ENCODE measurements at regions not wholly inside any gene's neighbourhood (a gene's known extent, or its start where the extent isn't known, plus 50 kb on each side); places are given as distances from the start of the nearest gene placed in this dataset.

- TF ChIP-seq, protein P1, sequence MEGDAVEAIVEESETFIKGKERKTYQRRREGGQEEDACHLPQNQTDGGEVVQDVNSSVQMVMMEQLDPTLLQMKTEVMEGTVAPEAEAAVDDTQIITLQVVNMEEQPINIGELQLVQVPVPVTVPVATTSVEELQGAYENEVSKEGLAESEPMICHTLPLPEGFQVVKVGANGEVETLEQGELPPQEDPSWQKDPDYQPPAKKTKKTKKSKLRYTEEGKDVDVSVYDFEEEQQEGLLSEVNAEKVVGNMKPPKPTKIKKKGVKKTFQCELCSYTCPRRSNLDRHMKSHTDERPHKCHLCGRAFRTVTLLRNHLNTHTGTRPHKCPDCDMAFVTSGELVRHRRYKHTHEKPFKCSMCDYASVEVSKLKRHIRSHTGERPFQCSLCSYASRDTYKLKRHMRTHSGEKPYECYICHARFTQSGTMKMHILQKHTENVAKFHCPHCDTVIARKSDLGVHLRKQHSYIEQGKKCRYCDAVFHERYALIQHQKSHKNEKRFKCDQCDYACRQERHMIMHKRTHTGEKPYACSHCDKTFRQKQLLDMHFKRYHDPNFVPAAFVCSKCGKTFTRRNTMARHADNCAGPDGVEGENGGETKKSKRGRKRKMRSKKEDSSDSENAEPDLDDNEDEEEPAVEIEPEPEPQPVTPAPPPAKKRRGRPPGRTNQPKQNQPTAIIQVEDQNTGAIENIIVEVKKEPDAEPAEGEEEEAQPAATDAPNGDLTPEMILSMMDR (IDR thresholded peaks at IDR 0.05), result no peak
- no peak for TF ChIP-seq POLR2A (IDR thresholded peaks at IDR 0.05)
Measured at GRCh38 chr3:103077910-103078309, 643.1 kb downstream of the ZPLD1 start.
